K562 (cell line): ENCODE measurements at regions not wholly inside any gene's neighbourhood (a gene's known extent, or its start where the extent isn't known, plus 50 kb on each side); places are given as distances from the start of the nearest gene placed in this dataset.

Experiments
- CXXC5 ChIP-seq: fragments of 250-450 bp; sonication (Bioruptor Pico); IDR thresholded peaks from 2 replicates; pipeline ENCODE4 v1.8.0; 2022; ENCODE audit warnings: inconsistent platforms, mild to moderate bottlenecking, moderate library complexity
- KLF6 ChIP-seq: fragments of 250-450 bp; sonication (Bioruptor Pico); IDR thresholded peaks from 2 replicates; pipeline ENCODE4 v1.4.0; 2020; ENCODE audit warnings: mild to moderate bottlenecking, moderate library complexity, borderline replicate concordance
- POLR2H ChIP-seq: IDR thresholded peaks from 2 replicates; pipeline ENCODE4 v1.6.1; 2016; ENCODE audit warnings: missing genetic modification characterization, low read depth, mild to moderate bottlenecking, control low read depth, missing compliant biosample characterization, moderate library complexity
- SMAD4 ChIP-seq: fragments of 250-450 bp; sonication (Bioruptor Pico); conservative IDR thresholded peaks from 2 replicates; pipeline ENCODE4 v1.8.0; 2021; ENCODE audit warnings: inconsistent platforms, mild to moderate bottlenecking, moderate library complexity
- TAF1 ChIP-seq: IDR thresholded peaks from 2 replicates; pipeline ENCODE4 v1.6.1; 2011; ENCODE audit warnings: mild to moderate bottlenecking, low read length, moderate library complexity; ENCODE audit not compliant: insufficient read depth, control insufficient read depth, severe bottlenecking; ENCODE audit errors: extremely low read depth
- TBL1XR1 ChIP-seq, 2 experiments: IDR thresholded peaks; 2 replicates each; pipeline ENCODE4 v1.6.1; 2012; ENCODE audit warnings: improper control_type of control experiment in 2 of 2, low read length in 2 of 2, mild to moderate bottlenecking in 1 of 2
- TEAD1 ChIP-seq, 2 experiments: fragments of 450-650 bp in 1 of 2; sonication (generic) in 1 of 2; formaldehyde crosslinking; IDR thresholded peaks; 2 replicates each; pipeline versions ENCODE4 v1.4.0 to v1.8.0; 2020 to 2022; ENCODE audit warnings: mild to moderate bottlenecking in 2 of 2, missing genetic modification reagents in 1 of 2
- ZBTB9 ChIP-seq: fragments of 450-650 bp; formaldehyde crosslinking; IDR thresholded peaks from 2 replicates; pipeline ENCODE4 v1.4.0; 2020; ENCODE audit warnings: mild to moderate bottlenecking, moderate library complexity
- ZNF24 ChIP-seq: fragments of 450-650 bp; IDR thresholded peaks from 2 replicates; pipeline ENCODE4 v1.6.1; 2016
- ZNF318 ChIP-seq, 2 experiments: fragments of 450-650 bp; IDR thresholded peaks; 2 replicates each; pipeline ENCODE4 v1.6.1; 2016; ENCODE audit warnings: mild to moderate bottlenecking in 2 of 2, borderline replicate concordance in 1 of 2, low read depth in 1 of 2, moderate library complexity in 1 of 2
- ZNF41 ChIP-seq: fragments of 250-450 bp; sonication (Bioruptor Pico); conservative IDR thresholded peaks from 2 replicates; pipeline ENCODE4 v1.4.0; 2020; ENCODE audit warnings: mild to moderate bottlenecking
- ZNF57 ChIP-seq: fragments of 450-650 bp; formaldehyde crosslinking; IDR thresholded peaks from 2 replicates; pipeline ENCODE4 v1.4.0; 2020; ENCODE audit warnings: mild to moderate bottlenecking, moderate library complexity
- TF ChIP-seq, protein P1 (sequence below), 3 experiments: fragments of 200-800 bp in 1 of 3; sonication (Bioruptor generic) in 1 of 3; sonication (generic) in 1 of 3; formaldehyde crosslinking in 1 of 3; IDR thresholded peaks; 2 replicates each; pipeline versions ENCODE4 v1.6.1 to v1.8.0; 2016 to 2022; ENCODE audit warnings: mild to moderate bottlenecking in 2 of 3, missing compliant biosample characterization in 2 of 3, missing genetic modification characterization in 2 of 3, missing genetic modification reagents in 1 of 3

DNA sequence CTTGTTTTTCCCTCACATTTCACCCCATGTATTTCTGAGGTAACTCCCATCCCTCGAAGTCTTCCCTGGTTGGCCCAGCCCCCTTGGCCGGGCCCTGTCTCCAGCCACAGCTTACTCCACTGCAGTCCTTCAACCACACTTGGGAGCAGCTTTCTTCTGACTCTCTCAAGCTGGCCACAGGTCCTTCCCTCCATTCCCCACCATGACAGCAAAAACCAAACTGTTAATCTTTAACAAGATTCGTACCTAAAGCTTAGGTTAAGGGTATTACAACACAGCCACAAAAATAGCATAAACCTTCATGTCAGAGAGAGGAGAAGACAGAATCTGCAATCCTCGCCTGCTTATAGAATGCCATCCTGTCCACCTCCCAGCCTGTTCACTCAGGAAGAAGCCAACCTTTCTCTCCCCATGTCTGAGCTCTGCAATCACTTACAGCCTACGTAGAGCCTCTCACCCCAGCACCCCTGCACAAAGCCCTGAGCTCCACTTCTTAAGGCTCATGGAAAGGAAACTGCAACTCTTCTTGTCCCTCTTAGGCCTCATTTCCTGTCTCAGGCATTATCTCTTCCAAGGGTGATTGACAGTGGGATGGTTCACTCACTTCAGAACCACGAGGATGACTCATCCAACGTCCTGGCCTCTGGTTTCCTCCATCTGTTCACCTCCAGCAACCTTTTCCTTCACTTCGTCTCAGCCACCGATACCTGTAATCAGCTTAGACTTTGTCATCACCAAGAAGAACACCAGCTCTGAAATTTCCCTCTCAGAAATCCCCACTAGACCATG is 72.8 kb downstream of the CD2 start (continued):
- peak; percentile 85 for TF ChIP-seq POLR2H (tag)
- TF ChIP-seq ZNF57 (CRISPR knock-in tag), result no peak
- TF ChIP-seq TBL1XR1 (IDR thresholded peaks at IDR 0.05; ENCODE audit: low read length in 2 of 2), result peak in 1 of 2 experiments; percentile 62; a peak in 2 of 4 replicates
- TF ChIP-seq SMAD4 (CRISPR knock-in tag), result peak; percentile 89
- peak; percentile 70; the same call in 1 of the 2 replicates for TF ChIP-seq ZBTB9 (CRISPR knock-in tag)
- TF ChIP-seq CXXC5 (CRISPR knock-in tag), result peak; percentile 84
- peak in 1 of 2 experiments; percentile 53; a peak in 2 of 4 replicates for TF ChIP-seq ZNF318 (IDR thresholded peaks at IDR 0.05; ENCODE audit: borderline replicate concordance in 1 of 2, low read depth in 1 of 2)
- peak; percentile 78 for TF ChIP-seq TAF1
- TF ChIP-seq, protein P1, sequence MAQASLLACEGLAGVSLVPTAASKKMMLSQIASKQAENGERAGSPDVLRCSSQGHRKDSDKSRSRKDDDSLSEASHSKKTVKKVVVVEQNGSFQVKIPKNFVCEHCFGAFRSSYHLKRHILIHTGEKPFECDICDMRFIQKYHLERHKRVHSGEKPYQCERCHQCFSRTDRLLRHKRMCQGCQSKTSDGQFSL (CRISPR knock-in tag; IDR thresholded peaks at IDR 0.05), result no peak
- TF ChIP-seq, protein P1 (tag; IDR thresholded peaks at IDR 0.05), result peak in 1 of 2 experiments; percentile 61; a peak in 1 of 4 replicates
- peak in 1 of 2 experiments; percentile 76; a peak in 2 of 4 replicates for TF ChIP-seq TEAD1 (CRISPR knock-in tag; IDR thresholded peaks at IDR 0.05)
- peak; percentile 64; the same call in 1 of the 2 replicates for TF ChIP-seq ZNF24
- peak; percentile 50; the same call in 1 of the 2 replicates for TF ChIP-seq ZNF41
- 0 out of 2 replicates have a peak, but pooled peaks have one; percentile 25 for TF ChIP-seq KLF6
